ENCODE measurements at regions not wholly inside any gene's neighbourhood (a gene's known extent, or its start where the extent isn't known, plus 50 kb on each side); places are given as distances from the start of the nearest gene placed in this dataset.
"Not testable (repeated sequence)": the region's sequence is repeated elsewhere in the genome, so short reads cannot be mapped to it uniquely, and the experiment has no call there.

- intact Hi-C loops (cut with DNase I) = no loop called here
- H3K27ac ChIP-seq (ENCODE audit: low read length) = no peak overlapping the region
- ATAC-seq (no peak), DNase-seq (no peak)
- WGBS = 95% methylated on average over 6 of the region's 6 CpGs
- H3K27me3 ChIP-seq (ENCODE audit: control insufficient read depth, insufficient read depth) = no peaks in the 10 kb centered on the region
- no peaks in the 10 kb centered on the region for H3K9me3 ChIP-seq (ENCODE audit: control insufficient read depth, low read length)
- H3K4me1 ChIP-seq (ENCODE audit: control insufficient read depth, insufficient read depth, low read length) = no peaks in the 10 kb centered on the region
- H3K4me3 ChIP-seq (ENCODE audit: low read length) = no peak overlapping the region
Observed at GRCh38 chr14:101084436-101084826, 180.9 kb upstream of the RTL1 start.

GRCh38 chr14:101086926-101087325 is 183.4 kb upstream of the RTL1 start:
- intact Hi-C loops (cut with DNase I) = no loop called here
- Histone ChIP-seq H3K27me3 (ENCODE audit: control insufficient read depth, insufficient read depth) (no peaks in the 10 kb centered on the region), H3K4me1 (ENCODE audit: control insufficient read depth, insufficient read depth, low read length) (no peaks in the 10 kb centered on the region), H3K9me3 (ENCODE audit: control insufficient read depth, low read length) (no peaks in the 10 kb centered on the region), H3K27ac (ENCODE audit: low read length) (no peak overlapping the region), H3K4me3 (ENCODE audit: low read length) (no peak overlapping the region)
- WGBS = 79% methylated on average over 3 of the region's 3 CpGs
- ATAC-seq = no peak
- peak in 1 of 3 donors; percentile 24 for DNase-seq

- peak in 1 of 2 donors; percentile 47 for ATAC-seq
- intact Hi-C loops (cut with DNase I) = no loop called here
- Histone ChIP-seq H3K4me1 (ENCODE audit: control insufficient read depth, insufficient read depth, low read length) (no peaks in the 10 kb centered on the region), H3K9me3 (ENCODE audit: control insufficient read depth, low read length) (no peaks in the 10 kb centered on the region), H3K4me3 (ENCODE audit: low read length) (no peak overlapping the region), H3K27ac (ENCODE audit: low read length) (no peak overlapping the region), H3K27me3 (ENCODE audit: control insufficient read depth, insufficient read depth) (no peaks in the 10 kb centered on the region)
- peak in 1 of 3 donors; percentile 32 for DNase-seq
- 81% methylated on average over 11 of the region's 11 CpGs for WGBS
Observed at GRCh38 chr14:101087614-101088394, 184.3 kb upstream of the RTL1 start.

GRCh38 chr14:101088395-101088667 is 184.8 kb upstream of the RTL1 start:
- no peak overlapping the region for H3K4me3 ChIP-seq (ENCODE audit: low read length)
- H3K27ac ChIP-seq (ENCODE audit: low read length) = no peak overlapping the region
- DNase-seq (no peak), ATAC-seq (no peak)
- H3K4me1 ChIP-seq (ENCODE audit: control insufficient read depth, insufficient read depth, low read length) = no peaks in the 10 kb centered on the region
- WGBS = 89% methylated on average over 6 of the region's 6 CpGs
- intact Hi-C loops (cut with DNase I) = no loop called here
- H3K9me3 ChIP-seq (ENCODE audit: control insufficient read depth, low read length) = no peaks in the 10 kb centered on the region
- no peaks in the 10 kb centered on the region for H3K27me3 ChIP-seq (ENCODE audit: control insufficient read depth, insufficient read depth)

- H3K9me3 ChIP-seq (ENCODE audit: control insufficient read depth, low read length) = no peaks in the 10 kb centered on the region
- WGBS = 86% methylated on average over 3 of the region's 3 CpGs
- no peaks in the 10 kb centered on the region for H3K27me3 ChIP-seq (ENCODE audit: control insufficient read depth, insufficient read depth)
- H3K27ac ChIP-seq (ENCODE audit: low read length) = no peak overlapping the region
- intact Hi-C loops (cut with DNase I) = no loop called here
- no peak for DNase-seq
- no peak for ATAC-seq
- H3K4me1 ChIP-seq (ENCODE audit: control insufficient read depth, insufficient read depth, low read length) = no peaks in the 10 kb centered on the region
- H3K4me3 ChIP-seq (ENCODE audit: low read length) = no peak overlapping the region
Observed at GRCh38 chr14:101088714-101089113, 185.2 kb upstream of the RTL1 start.

GRCh38 chr14:101090478-101090877 is 187.0 kb upstream of the RTL1 start:
- 92% methylated on average over 11 of the region's 11 CpGs for WGBS
- H3K27me3 ChIP-seq (ENCODE audit: control insufficient read depth, insufficient read depth); H3K9me3 ChIP-seq (ENCODE audit: control insufficient read depth, low read length); DNase-seq; H3K27ac ChIP-seq (ENCODE audit: low read length); intact Hi-C loops (cut with DNase I); H3K4me3 ChIP-seq (ENCODE audit: low read length); ATAC-seq; H3K4me1 ChIP-seq (ENCODE audit: control insufficient read depth, insufficient read depth, low read length): not testable (repeated sequence)

GRCh38 chr14:101090976-101091375 is 187.5 kb upstream of the RTL1 start:
- no peaks in the 10 kb centered on the region for H3K27me3 ChIP-seq (ENCODE audit: control insufficient read depth, insufficient read depth)
- ATAC-seq (no peak), DNase-seq (no peak)
- WGBS = 42% methylated on average over 2 of the region's 2 CpGs
- H3K9me3 ChIP-seq (ENCODE audit: control insufficient read depth, low read length) = no peaks in the 10 kb centered on the region
- no peaks in the 10 kb centered on the region for H3K4me1 ChIP-seq (ENCODE audit: control insufficient read depth, insufficient read depth, low read length)
- intact Hi-C loops (cut with DNase I) = no loop called here
- no peak overlapping the region for H3K4me3 ChIP-seq (ENCODE audit: low read length)
- H3K27ac ChIP-seq (ENCODE audit: low read length) = no peak overlapping the region

- H3K4me1 ChIP-seq (ENCODE audit: control insufficient read depth, insufficient read depth, low read length); ATAC-seq; intact Hi-C loops (cut with DNase I): not testable (repeated sequence)
Observed at GRCh38 chr14:101094916-101095315, 191.4 kb upstream of the RTL1 start.

GRCh38 chr14:101096551-101096950 is 193.0 kb upstream of the RTL1 start:
- H3K27ac ChIP-seq (ENCODE audit: low read length) = no peak overlapping the region
- DNase-seq = no peak
- H3K4me3 ChIP-seq (ENCODE audit: low read length) = no peak overlapping the region
- H3K4me1 ChIP-seq (ENCODE audit: control insufficient read depth, insufficient read depth, low read length) = no peaks in the 10 kb centered on the region
- no peaks in the 10 kb centered on the region for H3K9me3 ChIP-seq (ENCODE audit: control insufficient read depth, low read length)
- intact Hi-C loops (cut with DNase I) = no loop called here
- H3K27me3 ChIP-seq (ENCODE audit: control insufficient read depth, insufficient read depth) = no peaks in the 10 kb centered on the region
- 88% methylated on average over 2 of the region's 2 CpGs for WGBS
- no peak for ATAC-seq

More at GRCh38 chr14:101094916-101095315, 191.4 kb upstream of the RTL1 start:
- H3K27ac ChIP-seq (ENCODE audit: low read length); DNase-seq; H3K27me3 ChIP-seq (ENCODE audit: control insufficient read depth, insufficient read depth); H3K4me3 ChIP-seq (ENCODE audit: low read length); H3K9me3 ChIP-seq (ENCODE audit: control insufficient read depth, low read length): not testable (repeated sequence)
- 53% methylated on average over 6 of the region's 6 CpGs for WGBS

GRCh38 chr14:101097109-101097793 is 193.7 kb upstream of the RTL1 start:
- no peak for DNase-seq
- WGBS = 79% methylated on average over 3 of the region's 3 CpGs
- intact Hi-C loops (cut with DNase I) = no loop called here
- Histone ChIP-seq H3K4me3 (ENCODE audit: low read length) (no peak overlapping the region), H3K9me3 (ENCODE audit: control insufficient read depth, low read length) (no peaks in the 10 kb centered on the region), H3K27me3 (ENCODE audit: control insufficient read depth, insufficient read depth) (no peaks in the 10 kb centered on the region), H3K27ac (ENCODE audit: low read length) (no peak overlapping the region), H3K4me1 (ENCODE audit: control insufficient read depth, insufficient read depth, low read length) (no peaks in the 10 kb centered on the region)
- ATAC-seq = no peak

- intact Hi-C loops (cut with DNase I) = no loop called here
Observed at GRCh38 chr14:101098177-101098576, 194.7 kb upstream of the RTL1 start.

More at GRCh38 chr14:101098177-101098576, 194.7 kb upstream of the RTL1 start:
- WGBS = 63% methylated on average over 3 of the region's 3 CpGs
- no peak overlapping the region for H3K4me3 ChIP-seq (ENCODE audit: low read length)
- no peaks in the 10 kb centered on the region for H3K9me3 ChIP-seq (ENCODE audit: control insufficient read depth, low read length)
- ATAC-seq = no peak
- no peak for DNase-seq
- H3K4me1 ChIP-seq (ENCODE audit: control insufficient read depth, insufficient read depth, low read length) = no peaks in the 10 kb centered on the region
- no peaks in the 10 kb centered on the region for H3K27me3 ChIP-seq (ENCODE audit: control insufficient read depth, insufficient read depth)
- no peak overlapping the region for H3K27ac ChIP-seq (ENCODE audit: low read length)
